SK-N-SH (cell line): ENCODE measurements at regions not wholly inside any gene's neighbourhood (a gene's known extent, or its start where the extent isn't known, plus 50 kb on each side); places are given as distances from the start of the nearest gene placed in this dataset.

Experiments
- CTCF ChIA-PET: fragments of 300-600, 350-600 bp; formaldehyde crosslinking; extraction: SDS; loops from one replicate; lab custom pipeline; 2021; lab: Yijun Ruan, JAX
- POLR2A ChIA-PET: fragments of 350-600 bp; sonication (Branson Sonifier 250); formaldehyde crosslinking; extraction: SDS; loops from one replicate; lab custom pipeline; 2020; ENCODE audit warnings: antibody characterized with exemption, inconsistent platforms; lab: Yijun Ruan, JAX
- DNase-seq: peaks from one replicate; pipeline ENCODE4 v3.0.0; 2012
- H2AFZ ChIP-seq: fragments of 200-600 bp; sonication (generic); 2 replicates; pipeline ENCODE4 v1.8.1; 2016; ENCODE audit warnings: antibody characterized with exemption, mild to moderate bottlenecking, low read depth
- H3F3A ChIP-seq: fragments of 200-600 bp; sonication (generic); replicated peaks from 2 replicates; pipeline ENCODE3; 2016; ENCODE audit warnings: antibody characterized with exemption, mild to moderate bottlenecking; ENCODE audit not compliant: insufficient read depth
- H3K27ac ChIP-seq, 2 experiments: fragments of 200-500 bp in 1 of 2; fragments of 200-600 bp in 1 of 2; sonication (Bioruptor generic) in 1 of 2; sonication (generic), shearing (Covaris generic) in 1 of 2; 2 replicates each; pipeline versions ENCODE4 v1.5.1 to v1.6.1; 2014 to 2016; ENCODE audit warnings: low read depth in 2 of 2, inconsistent platforms in 1 of 2, low read length in 1 of 2, mild to moderate bottlenecking in 1 of 2, mixed read lengths in 1 of 2
- H3K27me3 ChIP-seq: fragments of 200-600 bp; sonication (generic), shearing (Covaris generic); 2 replicates; pipeline ENCODE4 v1.6.1; 2016; ENCODE audit warnings: mixed run types; ENCODE audit not compliant: insufficient read depth
- H3K36me3 ChIP-seq, 2 experiments: fragments of 200-500 bp in 1 of 2; fragments of 200-600 bp in 1 of 2; sonication (Bioruptor generic) in 1 of 2; sonication (generic) in 1 of 2; replicated peaks in 1 of 2; 2 replicates each; pipeline versions ENCODE3 to v1.5.1; 2014 to 2016; ENCODE audit warnings: low read length in 1 of 2, mild to moderate bottlenecking in 1 of 2; ENCODE audit not compliant: insufficient read depth in 2 of 2, control insufficient read depth in 1 of 2
- H3K4me1 ChIP-seq, 2 experiments: fragments of 200-500 bp in 1 of 2; fragments of 200-600 bp in 1 of 2; sonication (Bioruptor generic) in 1 of 2; sonication (generic), shearing (Covaris generic) in 1 of 2; 2 replicates each; pipeline versions ENCODE4 v1.5.1 to v1.6.1; 2014 to 2016; ENCODE audit warnings: low read depth in 1 of 2, low read length in 1 of 2, mixed run types in 1 of 2; ENCODE audit not compliant: insufficient read depth in 2 of 2, control insufficient read depth in 1 of 2
- H3K4me2 ChIP-seq: fragments of 200-600 bp; sonication (generic), shearing (Covaris generic); 2 replicates; pipeline ENCODE4 v1.6.1; 2017; ENCODE audit warnings: mixed run types
- H3K4me3 ChIP-seq, 2 experiments: fragments of 200-500 bp in 1 of 2; fragments of 200-600 bp in 1 of 2; sonication (Bioruptor generic) in 1 of 2; sonication (generic), shearing (Covaris generic) in 1 of 2; 2 replicates each; pipeline versions ENCODE4 v1.5.1 to v1.8.1; 2014 to 2016; ENCODE audit warnings: low read depth in 2 of 2, inconsistent platforms in 1 of 2, low read length in 1 of 2, mild to moderate bottlenecking in 1 of 2, mixed read lengths in 1 of 2, moderate library complexity in 1 of 2
- H3K79me2 ChIP-seq: fragments of 200-600 bp; sonication (generic); 2 replicates; pipeline ENCODE4 v1.8.1; 2017; ENCODE audit warnings: mild to moderate bottlenecking; ENCODE audit not compliant: insufficient read depth
- H3K9ac ChIP-seq: fragments of 200-600 bp; sonication (generic); 2 replicates; pipeline ENCODE4 v1.6.1; 2017; ENCODE audit warnings: mixed run types
- H3K9me2 ChIP-seq: fragments of 200-600 bp; sonication (generic); 2 replicates; pipeline ENCODE4 v1.6.1; 2017; ENCODE audit warnings: mixed run types
- H3K9me3 ChIP-seq: fragments of 200-600 bp; sonication (generic); 2 replicates; pipeline ENCODE4 v1.6.1; 2017; ENCODE audit warnings: mixed run types, mild to moderate bottlenecking, moderate library complexity
- H4K20me1 ChIP-seq: fragments of 200-600 bp; sonication (generic); 2 replicates; pipeline ENCODE4 v1.6.1; 2017; ENCODE audit warnings: mild to moderate bottlenecking, mixed run types; ENCODE audit not compliant: insufficient read depth
- ELF1 ChIP-seq: IDR thresholded peaks from 2 replicates; pipeline ENCODE4 v1.4.0; 2012
- EP300 ChIP-seq, 2 experiments: IDR thresholded peaks; 2 replicates each; pipeline versions ENCODE4 v1.4.0 to v1.6.1; 2012; ENCODE audit warnings: borderline replicate concordance in 1 of 2, low read depth in 1 of 2, low read length in 1 of 2
- FOSL2 ChIP-seq: IDR thresholded peaks from 2 replicates; pipeline ENCODE4 v1.4.0; 2012; ENCODE audit warnings: low read depth, mild to moderate bottlenecking, moderate library complexity, borderline replicate concordance
- GABPA ChIP-seq: IDR thresholded peaks from 2 replicates; pipeline ENCODE4 v1.4.0; 2012; ENCODE audit warnings: low read depth, mild to moderate bottlenecking
- GATA2 ChIP-seq: sonication (generic); formaldehyde crosslinking; IDR thresholded peaks from 2 replicates; pipeline ENCODE4 v1.5.0; 2020; ENCODE audit warnings: mild to moderate bottlenecking, missing genetic modification reagents
- NFIC ChIP-seq: IDR thresholded peaks from 2 replicates; pipeline ENCODE4 v1.4.0; 2012; ENCODE audit warnings: borderline replicate concordance
- RAD21 ChIP-seq: IDR thresholded peaks from 2 replicates; pipeline ENCODE4 v1.6.1; 2012; ENCODE audit warnings: mild to moderate bottlenecking, low read length
- RCOR1 ChIP-seq: fragments of 150-350 bp; IDR thresholded peaks from 2 replicates; pipeline ENCODE4 v1.6.1; 2017; ENCODE audit warnings: antibody characterized with exemption, low read length
- RFX5 ChIP-seq: IDR thresholded peaks from 2 replicates; pipeline ENCODE4 v1.6.1; 2012; ENCODE audit warnings: mild to moderate bottlenecking, improper control_type of control experiment, low read length
- RXRA ChIP-seq: IDR thresholded peaks from 2 replicates; pipeline ENCODE4 v1.4.0; 2012; ENCODE audit warnings: low read depth, mild to moderate bottlenecking, borderline replicate concordance
- TCF12 ChIP-seq: IDR thresholded peaks from 2 replicates; pipeline ENCODE4 v1.4.0; 2012
- WGBS: methylation state at CpG from one replicate; pipeline ENCODE4 v1.1.6; 2017; ENCODE audit warnings: low lambda C conversion rate; 5-methylcytosine and 5-hydroxymethylcytosine counted together
- TF ChIP-seq, protein P1 (sequence below): fragments of 150-350 bp; IDR thresholded peaks from 2 replicates; pipeline ENCODE4 v1.6.1; 2016; ENCODE audit warnings: mild to moderate bottlenecking, low read depth, low read length
- TF ChIP-seq, protein P2 (sequence below): IDR thresholded peaks from 2 replicates; pipeline ENCODE4 v1.4.0; 2012; ENCODE audit warnings: low read depth, borderline replicate concordance
- TF ChIP-seq, protein P3 (sequence below): fragments of 150-350 bp; IDR thresholded peaks from 2 replicates; pipeline ENCODE4 v1.6.1; 2017; ENCODE audit warnings: antibody characterized with exemption, low read length, low read depth, borderline replicate concordance

DNA sequence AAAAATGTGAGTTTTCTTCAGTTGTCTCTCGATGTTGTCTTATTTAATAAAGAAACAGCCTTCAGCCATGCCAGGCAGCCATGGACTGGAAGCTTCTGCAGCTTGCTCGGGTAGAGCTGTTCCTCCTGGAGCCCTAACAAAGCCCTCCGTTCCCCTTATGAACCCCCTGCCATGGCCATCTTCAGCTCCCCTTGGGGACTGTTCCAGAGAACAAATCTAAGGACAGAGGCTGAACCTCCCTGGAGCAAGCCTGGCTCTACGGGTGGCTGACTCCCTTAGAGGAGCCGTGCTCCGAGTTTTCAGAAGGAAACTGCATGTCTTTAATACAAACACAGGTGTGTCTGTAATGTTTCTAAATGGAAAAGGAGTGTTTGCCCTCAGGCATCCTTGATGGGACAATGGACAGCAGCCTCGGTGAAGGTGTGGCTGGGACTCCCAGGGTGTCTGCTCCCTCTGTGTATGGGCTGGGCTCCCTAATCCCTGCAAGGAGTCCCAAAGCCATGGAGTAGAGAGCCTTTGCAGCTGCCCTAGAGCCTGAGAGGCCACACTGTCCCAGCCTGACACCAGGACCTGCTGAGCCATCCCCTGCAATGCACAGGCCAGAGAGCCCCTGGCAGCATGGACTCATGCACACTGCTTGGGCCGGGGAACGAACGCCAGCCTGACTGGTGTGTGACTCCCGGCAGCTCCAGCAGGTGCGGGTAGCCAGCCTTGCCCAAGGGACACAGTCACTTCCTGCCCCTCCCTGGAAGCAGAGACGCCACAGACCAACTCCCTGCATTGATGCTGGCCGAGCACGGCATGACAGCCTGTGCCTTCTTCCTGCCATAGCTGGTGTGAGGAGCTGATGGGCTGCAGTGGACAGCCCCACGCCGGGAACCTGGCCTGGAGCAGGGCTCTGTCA is 381.8 kb downstream of the TCERG1L start:
- Histone ChIP-seq H3K9ac (no peak overlapping the region), H3K36me3 (no peaks in the 10 kb centered on the region), H3F3A (peaks cover 4% of the 10 kb centered on the region), H3K4me3 (no peak overlapping the region), H3K4me1 (no peaks in the 10 kb centered on the region), H2AFZ (no peak overlapping the region), H3K27me3 (no peaks in the 10 kb centered on the region), H3K27ac (no peak overlapping the region), H4K20me1 (no peaks in the 10 kb centered on the region), H3K4me2 (no peak overlapping the region), H3K9me3 (no peaks in the 10 kb centered on the region), H3K9me2 (no peaks in the 10 kb centered on the region), H3K79me2 (no peaks in the 10 kb centered on the region)
- TF ChIP-seq, protein P1, sequence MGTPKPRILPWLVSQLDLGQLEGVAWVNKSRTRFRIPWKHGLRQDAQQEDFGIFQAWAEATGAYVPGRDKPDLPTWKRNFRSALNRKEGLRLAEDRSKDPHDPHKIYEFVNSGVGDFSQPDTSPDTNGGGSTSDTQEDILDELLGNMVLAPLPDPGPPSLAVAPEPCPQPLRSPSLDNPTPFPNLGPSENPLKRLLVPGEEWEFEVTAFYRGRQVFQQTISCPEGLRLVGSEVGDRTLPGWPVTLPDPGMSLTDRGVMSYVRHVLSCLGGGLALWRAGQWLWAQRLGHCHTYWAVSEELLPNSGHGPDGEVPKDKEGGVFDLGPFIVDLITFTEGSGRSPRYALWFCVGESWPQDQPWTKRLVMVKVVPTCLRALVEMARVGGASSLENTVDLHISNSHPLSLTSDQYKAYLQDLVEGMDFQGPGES, result no peak
- no peak for TF ChIP-seq GATA2
- no peak for TF ChIP-seq EP300 (IDR thresholded peaks at IDR 0.05; ENCODE audit: borderline replicate concordance in 1 of 2, low read depth in 1 of 2, low read length in 1 of 2)
- TF ChIP-seq RAD21, result no peak
- no peak for TF ChIP-seq TCF12
- no peak for TF ChIP-seq RCOR1
- TF ChIP-seq, protein P2, sequence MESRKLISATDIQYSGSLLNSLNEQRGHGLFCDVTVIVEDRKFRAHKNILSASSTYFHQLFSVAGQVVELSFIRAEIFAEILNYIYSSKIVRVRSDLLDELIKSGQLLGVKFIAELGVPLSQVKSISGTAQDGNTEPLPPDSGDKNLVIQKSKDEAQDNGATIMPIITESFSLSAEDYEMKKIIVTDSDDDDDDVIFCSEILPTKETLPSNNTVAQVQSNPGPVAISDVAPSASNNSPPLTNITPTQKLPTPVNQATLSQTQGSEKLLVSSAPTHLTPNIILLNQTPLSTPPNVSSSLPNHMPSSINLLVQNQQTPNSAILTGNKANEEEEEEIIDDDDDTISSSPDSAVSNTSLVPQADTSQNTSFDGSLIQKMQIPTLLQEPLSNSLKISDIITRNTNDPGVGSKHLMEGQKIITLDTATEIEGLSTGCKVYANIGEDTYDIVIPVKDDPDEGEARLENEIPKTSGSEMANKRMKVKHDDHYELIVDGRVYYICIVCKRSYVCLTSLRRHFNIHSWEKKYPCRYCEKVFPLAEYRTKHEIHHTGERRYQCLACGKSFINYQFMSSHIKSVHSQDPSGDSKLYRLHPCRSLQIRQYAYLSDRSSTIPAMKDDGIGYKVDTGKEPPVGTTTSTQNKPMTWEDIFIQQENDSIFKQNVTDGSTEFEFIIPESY, result no peak
- TF ChIP-seq RXRA, result no peak
- TF ChIP-seq RFX5, result no peak
- TF ChIP-seq GABPA, result no peak
- TF ChIP-seq, protein P3, sequence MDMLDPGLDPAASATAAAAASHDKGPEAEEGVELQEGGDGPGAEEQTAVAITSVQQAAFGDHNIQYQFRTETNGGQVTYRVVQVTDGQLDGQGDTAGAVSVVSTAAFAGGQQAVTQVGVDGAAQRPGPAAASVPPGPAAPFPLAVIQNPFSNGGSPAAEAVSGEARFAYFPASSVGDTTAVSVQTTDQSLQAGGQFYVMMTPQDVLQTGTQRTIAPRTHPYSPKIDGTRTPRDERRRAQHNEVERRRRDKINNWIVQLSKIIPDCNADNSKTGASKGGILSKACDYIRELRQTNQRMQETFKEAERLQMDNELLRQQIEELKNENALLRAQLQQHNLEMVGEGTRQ, result no peak
- no peak for TF ChIP-seq ELF1
- TF ChIP-seq FOSL2, result no peak
- no peak for TF ChIP-seq NFIC
- CTCF ChIA-PET, result no interaction called here
- WGBS, result 20% methylated on average over 15 of the region's 17 CpGs
- no peak for DNase-seq
- POLR2A ChIA-PET, result no interaction called here
